HG03066 (cell line): ENCODE measurements at regions not wholly inside any gene's neighbourhood (a gene's known extent, or its start where the extent isn't known, plus 50 kb on each side); places are given as distances from the start of the nearest gene placed in this dataset.
"Not testable (repeated sequence)": the region's sequence is repeated elsewhere in the genome, so short reads cannot be mapped to it uniquely, and the experiment has no call there.

Experiments used
- ATAC-seq: cut with Tn5 transposase; IDR thresholded peaks from one replicate; pipeline ENCODE4 v1.9.1; 2021; ENCODE audit warnings: low read depth; ENCODE audit not compliant: unreplicated experiment

DNA sequence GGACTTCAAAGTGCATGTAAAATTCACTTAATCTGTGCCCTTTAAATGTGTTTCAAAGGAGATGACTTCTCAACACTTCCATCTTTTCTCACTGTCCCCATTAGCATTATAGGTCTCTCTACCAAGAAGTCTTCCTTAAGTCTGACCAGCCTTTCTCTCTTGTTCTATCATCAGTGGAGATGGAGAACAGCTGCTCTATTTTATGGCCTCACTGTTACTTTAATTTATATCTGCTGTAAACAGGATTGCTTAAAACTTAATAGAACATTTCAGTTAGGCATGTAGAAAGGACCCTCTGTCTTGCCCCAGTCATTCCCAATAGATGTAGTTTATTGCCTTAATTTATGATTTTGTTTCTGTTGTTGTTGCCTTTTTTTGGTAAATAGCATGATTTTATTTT, 86.0 kb upstream of the CDC42EP3 start:
- not testable (repeated sequence) for ATAC-seq

- not testable (repeated sequence) for ATAC-seq
Measured at GRCh38 chr2:37758141-37758601, 86.7 kb upstream of the CDC42EP3 start.

- not testable (repeated sequence) for ATAC-seq
Measured at GRCh38 chr2:37759989-37760388, 88.5 kb upstream of the CDC42EP3 start.

DNA sequence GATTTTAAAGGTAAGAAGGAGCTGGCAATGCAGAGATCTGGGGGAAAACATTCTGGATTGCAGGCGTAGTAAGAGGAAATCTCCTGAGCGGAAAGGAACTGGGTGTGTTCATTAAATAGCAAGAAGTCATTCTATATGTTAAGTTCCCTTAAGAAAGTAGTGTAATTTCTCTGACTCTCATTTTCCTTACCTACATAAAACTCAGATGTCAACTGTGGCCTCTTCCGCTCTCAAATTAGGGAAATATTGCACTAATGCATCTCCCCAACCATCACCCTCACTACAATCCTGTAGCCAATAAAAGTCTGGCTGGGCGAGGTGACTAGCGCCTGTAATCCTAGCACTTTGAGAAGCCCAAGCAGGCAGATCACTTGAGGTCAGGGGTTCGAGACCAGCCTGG, 89.0 kb upstream of the CDC42EP3 start:
- no peak for ATAC-seq

- ATAC-seq = not testable (repeated sequence)
Measured at GRCh38 chr2:37762281-37762680, 90.8 kb upstream of the CDC42EP3 start.

DNA sequence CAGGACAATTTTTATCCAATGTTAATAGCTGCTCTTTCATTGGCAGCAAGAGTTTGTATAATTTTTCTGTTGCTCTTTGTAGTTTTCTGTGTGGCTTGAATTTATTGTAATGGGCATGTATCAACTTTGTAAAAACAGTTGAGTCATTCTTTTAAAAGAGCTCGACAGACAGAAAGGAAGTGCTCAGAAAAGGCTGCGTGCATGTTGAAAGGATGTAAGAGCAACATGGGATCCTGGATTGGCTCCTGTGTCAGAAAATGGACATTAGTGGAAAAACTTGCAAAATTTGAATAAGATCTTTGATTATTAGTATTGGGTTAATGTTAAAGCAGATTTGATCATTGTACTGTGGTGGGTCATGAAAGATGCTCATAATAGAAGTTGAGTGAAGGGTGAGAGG, 93.3 kb upstream of the CDC42EP3 start:
- ATAC-seq = no peak

DNA sequence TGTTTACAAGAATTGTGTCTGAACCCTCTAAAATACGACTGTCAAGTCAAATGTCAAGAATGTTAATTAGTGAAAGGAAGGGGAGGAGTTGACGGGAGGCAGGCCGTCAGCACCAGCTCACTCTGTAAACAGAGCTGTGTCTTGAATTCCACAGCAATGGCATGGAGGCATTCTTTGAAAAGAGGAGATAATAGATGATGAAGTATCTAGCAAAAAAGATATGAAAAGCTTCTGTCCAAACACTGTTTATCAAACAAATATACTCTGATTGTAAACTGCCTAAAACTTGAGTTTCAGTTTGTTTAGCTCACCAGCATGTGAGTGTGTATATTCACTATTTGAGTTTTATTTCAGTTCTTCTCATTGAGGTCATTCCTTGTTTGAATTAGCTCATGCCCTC, 94.7 kb upstream of the CDC42EP3 start:
- no peak for ATAC-seq

DNA sequence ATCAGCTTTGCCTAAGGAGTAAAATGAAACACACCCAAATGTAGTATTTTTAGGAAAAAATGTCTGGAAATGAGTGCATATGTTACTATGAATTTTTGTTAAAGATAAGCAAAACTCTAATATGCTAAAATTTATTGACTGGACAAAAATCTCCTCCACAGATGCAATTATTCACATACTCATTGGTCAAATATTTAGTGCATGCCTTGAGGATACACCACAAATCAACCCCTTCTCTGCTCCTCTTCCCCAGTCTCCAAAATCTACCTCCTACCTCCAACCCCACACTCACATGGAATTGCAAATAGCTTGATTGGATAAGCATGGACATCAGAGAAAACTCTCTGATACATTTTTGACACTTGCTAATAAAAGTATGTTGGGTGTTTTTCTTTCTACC, 95.6 kb upstream of the CDC42EP3 start:
- no peak for ATAC-seq

GRCh38 chr2:37767959-37768925, 96.8 kb upstream of the CDC42EP3 start:
- ATAC-seq = no peak

DNA sequence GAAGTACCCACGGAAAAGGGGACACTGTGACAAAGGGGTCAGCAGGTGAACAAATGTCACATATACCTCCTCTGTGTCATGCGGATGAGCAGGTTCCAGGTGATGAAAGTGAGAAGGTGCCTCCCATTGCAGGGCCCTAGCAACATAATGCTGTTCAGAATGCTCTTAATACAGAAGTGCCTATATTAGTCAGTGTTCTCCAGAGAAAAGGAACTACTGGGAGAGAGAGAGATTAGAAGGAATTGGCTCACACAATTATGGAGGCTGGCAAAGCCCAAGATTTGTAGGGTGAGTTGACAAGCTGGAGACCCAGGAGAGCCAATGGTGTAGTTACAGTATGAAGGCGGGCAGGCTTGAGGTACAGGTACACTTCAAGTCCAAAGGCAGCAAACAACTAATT, 98.1 kb upstream of the CDC42EP3 start:
- no peak for ATAC-seq

- no peak for ATAC-seq
Measured at GRCh38 chr2:37770797-37771196, 99.4 kb upstream of the CDC42EP3 start.

GRCh38 chr2:37771600-37772088, 100.2 kb upstream of the CDC42EP3 start:
- no peak for ATAC-seq

DNA sequence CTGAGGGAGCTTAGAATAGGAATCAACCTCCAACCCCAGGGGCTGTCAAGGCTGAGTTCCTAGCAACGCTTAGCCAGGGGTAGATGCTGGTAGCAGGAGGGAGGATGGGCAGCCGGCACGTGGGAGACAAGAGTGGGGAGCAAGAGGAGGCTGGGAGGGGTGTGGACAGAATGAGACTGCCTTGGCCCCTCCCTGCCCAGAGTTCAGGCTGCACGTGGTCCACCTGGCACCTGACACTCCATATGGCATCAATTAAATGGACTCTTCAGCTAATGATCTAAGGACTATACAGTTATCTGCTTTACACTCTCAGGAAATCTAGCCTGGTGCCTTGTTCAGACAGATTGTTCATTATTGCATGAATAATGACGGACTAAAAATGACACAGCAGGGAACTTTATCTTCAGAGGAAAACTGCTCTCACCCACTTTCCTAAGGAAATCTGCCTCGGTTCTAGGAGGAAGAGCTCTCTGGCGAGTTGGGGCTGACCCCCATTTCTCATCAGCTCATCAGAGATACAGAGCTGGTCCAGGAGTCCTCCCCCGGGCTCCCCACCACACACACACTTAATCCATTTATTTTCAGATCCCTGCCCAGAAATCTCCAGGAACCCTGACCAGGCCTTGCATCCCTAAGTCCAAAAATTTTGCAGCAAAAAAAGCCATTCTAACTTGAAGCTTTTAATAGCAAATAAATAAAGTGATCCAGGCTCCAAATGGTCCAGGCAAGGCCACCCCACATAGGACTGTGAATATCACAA, 102.1 kb upstream of the CDC42EP3 start:
- no peak for ATAC-seq

DNA sequence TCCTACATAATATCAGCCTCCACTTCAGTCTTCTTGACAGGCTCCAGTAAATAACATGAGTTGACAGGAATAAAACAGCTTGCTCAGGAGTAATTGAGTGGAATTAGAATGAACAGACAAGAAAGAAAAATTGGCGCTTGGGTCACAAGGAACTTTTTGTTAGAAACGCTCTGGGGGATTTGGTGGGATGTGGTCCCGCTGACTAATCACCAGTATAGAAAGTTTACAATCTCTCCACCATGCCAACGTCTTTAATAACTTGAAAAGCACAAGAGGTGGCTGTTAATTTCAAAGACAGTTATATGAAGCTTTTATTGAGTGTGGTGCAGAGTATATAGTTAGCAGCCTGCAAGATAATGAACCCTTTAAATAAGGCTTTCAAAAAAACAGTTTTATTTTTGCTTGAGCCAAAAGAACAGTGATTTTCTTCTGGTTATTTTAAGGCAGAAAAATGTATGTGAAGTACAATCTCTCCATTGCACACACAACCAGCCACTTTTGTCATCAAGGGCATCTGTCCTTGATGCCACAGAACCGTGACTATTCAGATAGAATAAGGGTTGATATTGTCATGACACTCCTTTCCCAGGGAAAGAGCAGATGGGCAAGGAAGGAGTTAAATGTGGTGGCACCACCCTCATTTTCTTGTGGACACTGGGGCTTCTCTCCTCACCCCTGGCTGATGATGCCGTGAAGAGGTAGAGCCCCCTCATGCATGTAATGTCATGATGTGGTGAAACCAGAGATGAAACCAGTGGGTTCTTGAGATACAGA, 102.9 kb upstream of the CDC42EP3 start:
- ATAC-seq = not testable (repeated sequence)

GRCh38 chr2:37774976-37775907, 103.8 kb upstream of the CDC42EP3 start:
- no peak for ATAC-seq

DNA sequence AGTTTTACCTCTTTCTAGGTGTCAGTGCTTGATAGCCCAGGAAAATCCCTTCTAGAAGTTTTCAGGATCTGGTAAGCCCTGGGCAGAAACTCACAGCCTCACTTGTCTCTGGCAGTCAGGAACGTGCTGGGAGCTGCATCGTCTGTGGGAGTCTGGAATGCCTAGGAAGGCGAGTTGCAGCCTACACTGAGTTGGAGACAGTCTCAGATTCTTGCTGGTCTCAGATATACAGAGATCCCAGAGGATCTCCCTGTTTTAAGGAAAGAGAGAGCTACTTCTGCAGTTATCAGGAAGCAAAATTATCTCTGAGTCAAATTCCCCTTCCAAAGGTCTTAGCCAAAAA, 104.4 kb upstream of the CDC42EP3 start:
- ATAC-seq = no peak

GRCh38 chr2:37776487-37776886, 105.0 kb upstream of the CDC42EP3 start:
- ATAC-seq = no peak

DNA sequence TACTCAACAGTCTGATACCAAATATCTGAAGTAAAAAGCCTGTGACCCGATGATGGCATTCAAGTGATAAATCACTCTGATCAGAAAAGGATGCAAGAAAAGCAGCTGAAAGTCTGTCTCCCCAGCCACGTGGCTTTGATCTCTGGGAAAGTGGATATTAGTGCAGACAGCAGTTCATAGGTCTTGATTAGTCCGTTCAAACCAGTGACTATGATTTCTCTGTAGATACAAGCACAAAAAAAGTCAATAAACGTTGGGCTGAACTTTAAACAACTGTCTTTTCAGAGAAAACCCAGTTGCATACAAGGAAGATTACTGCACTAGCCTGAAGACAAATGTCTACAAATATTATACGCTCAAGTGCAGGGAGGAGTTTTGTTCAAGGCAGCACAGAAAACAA, 107.7 kb upstream of the CDC42EP3 start:
- ATAC-seq = no peak

GRCh38 chr2:37779611-37780386, 108.4 kb upstream of the CDC42EP3 start:
- no peak for ATAC-seq
